Frontal cortex (tissue), 3 donors: ENCODE measurements at regions not wholly inside any gene's neighbourhood (a gene's known extent, or its start where the extent isn't known, plus 50 kb on each side); places are given as distances from the start of the nearest gene placed in this dataset.

ENCODE experiments used
- DNase-seq, 2 donors: peaks; one replicate each; pipeline ENCODE4 v3.0.0; 2012; ENCODE audit warnings: low spot score in 2 of 2
- FAIRE-seq: peaks from 2 replicates; lab custom pipeline; 2012; peaks lifted over from hg19 to GRCh38; lab: Jason Lieb, UNC
- donor health status: control.
- donor health status: control.
- donor health status: control.

GRCh38 chr10:21082206-21082605, 185.1 kb upstream of the NEBL start:
- no peak for FAIRE-seq

DNA sequence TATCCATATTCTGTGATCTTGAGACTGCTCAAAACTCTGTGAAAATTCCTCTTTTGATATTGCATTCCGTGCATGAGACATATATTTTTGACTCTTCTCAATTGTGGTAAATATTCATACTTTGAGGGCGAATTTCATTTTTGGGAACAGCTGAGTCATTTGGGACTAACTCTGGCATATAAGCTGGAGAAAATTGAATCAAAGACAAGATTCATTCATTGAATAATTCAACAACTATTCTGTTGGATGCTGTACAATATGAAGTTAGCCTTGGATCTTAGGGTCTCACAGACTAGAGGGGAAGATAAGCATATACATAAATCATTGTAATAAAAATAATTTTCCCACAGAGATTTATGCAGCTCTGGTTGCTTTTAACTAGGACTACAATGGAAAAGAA, 183.2 kb upstream of the NEBL start:
- FAIRE-seq = no peak
- no peak for DNase-seq

More at GRCh38 chr10:21082206-21082605, 185.1 kb upstream of the NEBL start:
- no peak for DNase-seq

- FAIRE-seq = no peak
- no peak for DNase-seq
Observed at GRCh38 chr10:21079330-21079658, 182.2 kb upstream of the NEBL start.

GRCh38 chr10:21078410-21079329, 181.6 kb upstream of the NEBL start:
- FAIRE-seq (peak; percentile 19), DNase-seq (peak in 1 of 2 donors; percentile 24)

DNA sequence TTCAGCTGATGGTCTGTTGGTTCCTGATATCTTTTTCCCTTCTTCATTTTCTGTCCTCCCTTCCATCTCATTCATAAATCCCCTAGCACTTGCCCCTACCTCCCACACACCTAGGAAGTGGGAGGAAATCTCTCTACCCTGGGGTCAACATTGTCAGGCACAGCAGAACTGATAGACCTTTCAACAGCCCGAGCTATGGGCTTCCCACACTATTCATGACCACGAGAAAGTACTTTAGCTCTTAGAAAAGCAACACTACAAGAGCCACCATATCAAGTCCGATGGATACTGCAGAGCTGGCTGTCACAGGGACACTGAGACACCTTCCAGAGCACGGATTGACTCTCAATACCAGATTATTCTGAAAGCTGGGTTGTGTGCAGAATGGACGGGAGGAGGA, 180.6 kb upstream of the NEBL start:
- DNase-seq = no peak
- no peak for FAIRE-seq

DNA sequence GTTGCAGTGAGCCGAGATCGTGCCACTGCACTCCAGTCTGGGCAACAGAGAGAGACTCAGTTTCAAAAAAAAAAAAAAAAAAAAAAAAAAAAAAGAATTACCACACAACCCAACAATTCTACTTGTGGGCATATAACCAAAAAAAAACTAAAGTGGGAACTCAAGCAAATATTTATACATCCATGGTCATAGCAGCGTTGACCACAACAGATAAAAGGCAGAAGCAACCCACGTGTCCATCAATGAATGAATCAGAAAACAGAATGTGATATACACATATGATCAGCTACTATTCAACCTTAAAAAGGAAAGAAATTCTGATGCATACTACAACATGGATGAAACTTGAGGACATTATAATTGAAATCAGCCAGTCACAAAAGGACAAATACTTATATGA, 179.3 kb upstream of the NEBL start:
- no peak for DNase-seq
- FAIRE-seq = no peak

GRCh38 chr10:21075880-21076279, 178.8 kb upstream of the NEBL start:
- FAIRE-seq = no peak
- no peak for DNase-seq

- FAIRE-seq (no peak), DNase-seq (no peak)
Observed at GRCh38 chr10:21071001-21071673, 174.0 kb upstream of the NEBL start.

GRCh38 chr10:21069929-21070700, 173.0 kb upstream of the NEBL start:
- DNase-seq = no peak
- no peak for FAIRE-seq

DNA sequence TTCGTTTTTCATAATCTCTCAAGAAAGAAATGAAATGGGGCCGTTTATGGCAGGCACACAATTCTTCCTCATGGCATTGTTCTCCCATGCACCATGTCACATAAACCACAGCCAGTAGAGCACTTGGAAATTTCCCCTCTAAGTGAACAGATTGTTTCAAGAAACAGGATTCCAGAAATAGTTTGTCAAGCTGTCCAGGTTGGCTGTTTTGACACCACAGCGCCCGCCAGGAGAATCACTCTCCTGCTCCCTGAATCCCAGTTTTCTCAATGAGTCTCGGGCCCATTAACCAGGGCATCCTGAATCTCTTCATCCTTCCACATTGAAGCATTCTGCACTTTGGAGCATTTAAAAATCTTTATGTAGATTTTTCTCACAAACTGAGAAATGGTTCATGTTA, 172.2 kb upstream of the NEBL start:
- no peak for FAIRE-seq
- DNase-seq = no peak

GRCh38 chr10:21068026-21068656, 171.0 kb upstream of the NEBL start:
- FAIRE-seq = no peak
- no peak for DNase-seq

- DNase-seq (no peak), FAIRE-seq (no peak)
Observed at GRCh38 chr10:21065621-21066248, 168.6 kb upstream of the NEBL start.

GRCh38 chr10:21061982-21062381, 164.9 kb upstream of the NEBL start:
- FAIRE-seq (no peak), DNase-seq (no peak)

DNA sequence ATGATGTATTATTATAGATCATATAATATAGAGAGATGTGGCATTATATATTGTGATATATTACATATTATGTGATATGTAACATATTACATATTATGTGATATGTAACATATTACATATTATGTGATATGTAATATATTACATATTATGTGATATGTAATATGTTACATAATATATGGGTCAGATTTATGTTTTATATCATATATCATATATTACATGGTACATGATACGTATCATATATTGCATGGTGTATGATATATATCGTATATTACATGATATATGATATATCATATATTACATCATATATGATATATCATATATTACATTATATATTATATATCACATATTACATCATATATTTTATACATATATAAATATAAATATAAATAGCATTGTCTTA, 164.1 kb upstream of the NEBL start:
- DNase-seq (no peak), FAIRE-seq (peak; percentile 93)

- FAIRE-seq (no peak), DNase-seq (no peak)
Observed at GRCh38 chr10:21060626-21061025, 163.5 kb upstream of the NEBL start.

GRCh38 chr10:21057989-21058388, 160.9 kb upstream of the NEBL start:
- DNase-seq (no peak), FAIRE-seq (no peak)

GRCh38 chr10:21057436-21057835, 160.3 kb upstream of the NEBL start:
- DNase-seq (no peak), FAIRE-seq (no peak)

GRCh38 chr10:21056461-21056860, 159.3 kb upstream of the NEBL start:
- FAIRE-seq = no peak

GRCh38 chr10:21055339-21056135, 158.4 kb upstream of the NEBL start:
- DNase-seq (no peak), FAIRE-seq (no peak)

More at GRCh38 chr10:21056461-21056860, 159.3 kb upstream of the NEBL start:
- DNase-seq = no peak
